HG02678 (cell line): ENCODE measurements at regions not wholly inside any gene's neighbourhood (a gene's known extent, or its start where the extent isn't known, plus 50 kb on each side); places are given as distances from the start of the nearest gene placed in this dataset.
"Not testable (repeated sequence)": the region's sequence is repeated elsewhere in the genome, so short reads cannot be mapped to it uniquely, and the experiment has no call there.

Experiments used
- ATAC-seq: cut with Tn5 transposase; IDR thresholded peaks from one replicate; pipeline ENCODE4 v1.9.1; 2021; ENCODE audit warnings: mild to moderate bottlenecking, moderate library complexity; ENCODE audit not compliant: unreplicated experiment

- ATAC-seq = no peak
Measured at GRCh38 chrX:45842207-45842925, 641.7 kb upstream of the DIPK2B start.

GRCh38 chrX:45840411-45840950, 639.8 kb upstream of the DIPK2B start:
- no peak for ATAC-seq

GRCh38 chrX:45830343-45830742, 629.7 kb upstream of the DIPK2B start:
- ATAC-seq = no peak

GRCh38 chrX:45824471-45824870, 623.8 kb upstream of the DIPK2B start:
- ATAC-seq = no peak

- no peak for ATAC-seq
Measured at GRCh38 chrX:45823536-45823935, 622.9 kb upstream of the DIPK2B start.

GRCh38 chrX:45822124-45822523, 621.4 kb upstream of the DIPK2B start:
- no peak for ATAC-seq

GRCh38 chrX:45818913-45819312, 618.2 kb upstream of the DIPK2B start:
- ATAC-seq = no peak

GRCh38 chrX:45815441-45815840, 614.8 kb upstream of the DIPK2B start:
- no peak for ATAC-seq

- no peak for ATAC-seq
Measured at GRCh38 chrX:45811326-45811725, 610.6 kb upstream of the DIPK2B start.

- no peak for ATAC-seq
Measured at GRCh38 chrX:45807572-45808425, 607.1 kb upstream of the DIPK2B start.

GRCh38 chrX:45806410-45807121, 605.9 kb upstream of the DIPK2B start:
- peak; percentile 68 for ATAC-seq

GRCh38 chrX:45804276-45804675, 603.6 kb upstream of the DIPK2B start:
- ATAC-seq = no peak

- ATAC-seq = no peak
Measured at GRCh38 chrX:45803383-45803921, 602.8 kb upstream of the DIPK2B start.

GRCh38 chrX:45801554-45801953, 600.9 kb upstream of the DIPK2B start:
- ATAC-seq = peak; percentile 63

GRCh38 chrX:45800746-45801453, 600.2 kb upstream of the DIPK2B start:
- not testable (repeated sequence) for ATAC-seq

GRCh38 chrX:45799576-45799975, 598.9 kb upstream of the DIPK2B start:
- ATAC-seq = no peak

- no peak for ATAC-seq
Measured at GRCh38 chrX:45795546-45795945, 594.9 kb upstream of the DIPK2B start.

GRCh38 chrX:45794995-45795337, 594.3 kb upstream of the DIPK2B start:
- ATAC-seq = peak; percentile 58

GRCh38 chrX:45794323-45794994, 593.8 kb upstream of the DIPK2B start:
- ATAC-seq = no peak

GRCh38 chrX:45788941-45789348, 588.3 kb upstream of the DIPK2B start:
- no peak for ATAC-seq
